BJ (cell line): ENCODE measurements at regions not wholly inside any gene's neighbourhood (a gene's known extent, or its start where the extent isn't known, plus 50 kb on each side); places are given as distances from the start of the nearest gene placed in this dataset.

Experiments
- CTCF ChIA-PET: fragments of 350-600 bp; formaldehyde crosslinking; extraction: SDS; loops from one replicate; lab custom pipeline; 2021; ENCODE audit warnings: antibody characterized with exemption, inconsistent platforms; lab: Yijun Ruan, JAX
- POLR2A ChIA-PET: fragments of 300-600 bp; sonication (Branson Sonifier 250); formaldehyde crosslinking; extraction: SDS; loops from one replicate; lab custom pipeline; 2021; ENCODE audit warnings: antibody characterized with exemption; lab: Charles Lee
- DNase-seq: peaks from one replicate; pipeline ENCODE4 v3.0.0-alpha.2; 2011; ENCODE audit warnings: low read depth
- H3K27me3 ChIP-seq: 2 replicates; pipeline ENCODE4 v1.6.0; 2011; ENCODE audit warnings: low read length; ENCODE audit not compliant: control insufficient read depth, insufficient read depth
- H3K36me3 ChIP-seq: 2 replicates; pipeline ENCODE4 v1.5.1; 2011; ENCODE audit warnings: low read length; ENCODE audit not compliant: control insufficient read depth, insufficient read depth
- H3K4me3 ChIP-seq: 2 replicates; pipeline ENCODE4 v1.5.1; 2011; ENCODE audit warnings: low read depth, mild to moderate bottlenecking, control low read depth, low read length
- TF ChIP-seq, protein P1 (sequence below): IDR thresholded peaks from 2 replicates; pipeline ENCODE4 v1.5.1; 2011; ENCODE audit warnings: low read depth, mild to moderate bottlenecking, control low read depth, inconsistent platforms, low read length, moderate library complexity; ENCODE audit not compliant: insufficient read depth

DNA sequence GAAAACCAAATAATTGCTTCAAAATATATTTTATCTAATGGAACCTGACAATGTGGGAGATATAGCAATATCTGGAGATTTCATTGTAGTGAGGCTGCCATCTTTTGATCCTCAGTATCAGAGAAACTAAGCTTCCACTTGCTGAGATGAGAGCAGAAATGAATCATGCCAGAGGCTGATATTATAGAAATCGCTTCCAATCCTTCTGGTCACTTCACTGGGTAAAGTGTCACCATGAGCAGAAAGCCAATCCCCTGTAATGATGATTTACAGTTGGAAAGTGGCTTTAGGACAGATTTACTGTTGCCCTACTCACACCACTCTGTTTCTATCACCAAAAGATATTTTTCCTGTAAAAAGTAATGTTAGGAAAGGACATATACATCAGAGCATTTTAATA, 365.0 kb upstream of the VRK2 start:
- DNase-seq = no peak
- POLR2A ChIA-PET = no interaction called here
- TF ChIP-seq, protein P1, sequence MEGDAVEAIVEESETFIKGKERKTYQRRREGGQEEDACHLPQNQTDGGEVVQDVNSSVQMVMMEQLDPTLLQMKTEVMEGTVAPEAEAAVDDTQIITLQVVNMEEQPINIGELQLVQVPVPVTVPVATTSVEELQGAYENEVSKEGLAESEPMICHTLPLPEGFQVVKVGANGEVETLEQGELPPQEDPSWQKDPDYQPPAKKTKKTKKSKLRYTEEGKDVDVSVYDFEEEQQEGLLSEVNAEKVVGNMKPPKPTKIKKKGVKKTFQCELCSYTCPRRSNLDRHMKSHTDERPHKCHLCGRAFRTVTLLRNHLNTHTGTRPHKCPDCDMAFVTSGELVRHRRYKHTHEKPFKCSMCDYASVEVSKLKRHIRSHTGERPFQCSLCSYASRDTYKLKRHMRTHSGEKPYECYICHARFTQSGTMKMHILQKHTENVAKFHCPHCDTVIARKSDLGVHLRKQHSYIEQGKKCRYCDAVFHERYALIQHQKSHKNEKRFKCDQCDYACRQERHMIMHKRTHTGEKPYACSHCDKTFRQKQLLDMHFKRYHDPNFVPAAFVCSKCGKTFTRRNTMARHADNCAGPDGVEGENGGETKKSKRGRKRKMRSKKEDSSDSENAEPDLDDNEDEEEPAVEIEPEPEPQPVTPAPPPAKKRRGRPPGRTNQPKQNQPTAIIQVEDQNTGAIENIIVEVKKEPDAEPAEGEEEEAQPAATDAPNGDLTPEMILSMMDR = no peak
- no peaks in the 10 kb centered on the region for H3K27me3 ChIP-seq
- CTCF ChIA-PET = no interaction called here
- H3K4me3 ChIP-seq = no peak overlapping the region
- no peaks in the 10 kb centered on the region for H3K36me3 ChIP-seq

DNA sequence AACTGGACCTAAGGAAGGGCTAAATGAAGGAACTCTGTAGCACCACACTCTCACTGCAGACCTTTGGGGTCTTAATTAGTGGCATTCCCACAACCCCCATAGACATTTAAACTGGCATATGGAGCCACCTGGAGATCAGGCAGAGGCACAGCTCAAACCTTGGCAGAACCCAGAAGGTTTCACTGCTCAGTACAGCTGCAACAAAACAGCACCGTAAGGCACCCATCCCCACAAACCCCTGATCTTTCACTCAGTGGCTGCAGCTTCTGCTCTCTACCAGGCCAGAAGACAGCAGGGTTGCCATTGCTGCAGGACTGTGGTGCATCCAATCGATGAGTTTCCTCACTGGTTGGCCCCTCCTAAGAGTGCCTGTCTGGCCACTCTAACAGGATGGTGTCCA, 361.6 kb upstream of the VRK2 start:
- Histone ChIP-seq H3K27me3 (no peaks in the 10 kb centered on the region), H3K4me3 (no peak overlapping the region), H3K36me3 (no peaks in the 10 kb centered on the region)
- TF ChIP-seq, protein P1 = no peak
- no peak for DNase-seq
- ChIA-PET CTCF (no interaction called here), POLR2A (no interaction called here)

DNA sequence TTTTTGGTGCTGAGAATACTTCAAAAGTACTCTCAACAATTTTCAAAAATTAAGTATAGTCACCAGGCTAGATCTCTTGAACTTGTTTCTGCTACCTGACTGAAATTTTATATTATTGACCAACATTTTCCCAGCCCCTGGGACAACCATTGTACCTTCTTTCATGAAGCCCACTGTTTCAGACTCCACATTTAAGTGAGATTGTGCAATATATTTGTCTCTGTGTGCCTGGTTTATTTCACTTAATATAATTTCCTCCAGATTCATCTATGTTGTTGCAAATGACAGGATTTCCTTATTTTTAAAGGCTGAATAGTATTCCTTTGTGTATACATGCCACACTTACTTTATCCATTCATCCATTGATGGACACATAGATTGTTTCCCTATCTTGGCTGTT, 354.2 kb upstream of the VRK2 start:
- POLR2A ChIA-PET = interaction anchor here (0.5 kb wide), 1 partner anchor 1505 kb away, joined by 4 read pairs; no protein-coding TSS in a partner anchor
- Histone ChIP-seq H3K27me3 (no peaks in the 10 kb centered on the region), H3K4me3 (no peak overlapping the region), H3K36me3 (no peaks in the 10 kb centered on the region)
- DNase-seq = no peak
- TF ChIP-seq, protein P1 = no peak
- CTCF ChIA-PET = no interaction called here

DNA sequence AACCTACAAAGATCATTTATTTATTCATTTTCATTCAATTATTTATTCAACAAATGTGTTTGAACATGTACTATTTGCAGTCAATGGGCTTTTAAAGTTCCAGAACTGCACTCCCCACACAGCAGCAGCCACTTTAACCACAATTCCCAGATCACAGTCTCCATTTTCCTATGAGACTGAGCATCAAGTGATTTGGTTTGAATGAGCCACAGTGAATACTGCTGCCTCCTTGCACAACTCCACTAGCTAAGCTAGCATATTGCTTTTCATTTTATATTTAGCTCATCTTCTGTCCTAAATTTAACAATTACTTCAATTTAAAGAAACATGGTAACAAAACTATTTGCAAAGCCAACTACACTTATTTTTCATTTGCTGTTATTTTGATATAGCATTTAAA, 353.4 kb upstream of the VRK2 start:
- no peaks in the 10 kb centered on the region for H3K36me3 ChIP-seq
- DNase-seq = no peak
- H3K4me3 ChIP-seq = no peak overlapping the region
- TF ChIP-seq, protein P1 = no peak
- ChIA-PET CTCF (no interaction called here), POLR2A (no interaction called here)
- H3K27me3 ChIP-seq = no peaks in the 10 kb centered on the region

DNA sequence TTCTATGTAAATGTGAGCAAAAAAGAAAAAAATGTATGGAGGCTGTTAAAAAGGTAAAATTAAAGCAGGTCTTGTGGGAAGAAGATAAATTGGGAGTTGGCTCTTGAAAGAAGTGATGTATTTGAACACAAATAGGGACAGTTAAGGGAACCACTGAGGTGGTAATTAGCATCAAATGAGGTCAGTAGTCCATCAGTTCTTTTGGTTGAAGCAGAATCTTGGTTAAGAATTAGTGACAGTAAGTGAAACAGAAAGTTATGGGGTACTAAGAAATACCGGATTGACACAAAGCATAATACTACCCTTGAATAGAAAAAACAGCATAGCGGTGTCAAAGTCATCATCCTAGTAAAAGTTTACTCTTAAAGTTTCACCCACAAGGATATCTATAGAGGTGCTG, 352.6 kb upstream of the VRK2 start:
- ChIA-PET POLR2A (no interaction called here), CTCF (no interaction called here)
- Histone ChIP-seq H3K36me3 (no peaks in the 10 kb centered on the region), H3K4me3 (no peak overlapping the region), H3K27me3 (no peaks in the 10 kb centered on the region)
- DNase-seq = no peak
- TF ChIP-seq, protein P1 = no peak
